ENCODE measurements at regions not wholly inside any gene's neighbourhood (a gene's known extent, or its start where the extent isn't known, plus 50 kb on each side); places are given as distances from the start of the nearest gene placed in this dataset.

DNA sequence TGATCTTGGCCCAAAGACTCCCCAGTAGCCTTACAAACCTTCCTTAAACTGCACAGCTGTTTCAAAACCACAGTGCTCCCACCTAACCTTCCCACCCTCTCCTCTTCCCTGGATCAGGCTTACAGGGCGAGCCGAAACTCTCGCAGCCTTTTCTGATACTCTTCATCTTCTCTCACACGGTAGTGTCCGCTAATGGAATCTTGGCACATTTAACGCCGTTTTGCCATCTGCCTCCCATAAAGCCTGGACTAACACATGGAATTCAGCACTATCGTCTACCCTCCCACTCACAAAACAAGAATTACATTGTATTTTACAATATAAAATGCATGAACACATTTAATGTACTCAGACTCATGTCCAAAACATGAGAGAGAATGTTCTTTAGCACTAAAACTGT is 135.9 kb downstream of the RAP2A start:
- Mint-ChIP-seq H3K4me1 (ENCODE audit: low read depth, unreplicated experiment) (peaks cover 8% of the 10 kb centered on the region), H3K36me3 (ENCODE audit: low read depth, unreplicated experiment) (no peaks in the 10 kb centered on the region), H3K4me3 (ENCODE audit: unreplicated experiment) (no peak overlapping the region), H3K9me3 (ENCODE audit: unreplicated experiment) (no peaks in the 10 kb centered on the region), H3K27me3 (ENCODE audit: low read depth, unreplicated experiment) (no peaks in the 10 kb centered on the region), H3K27ac (ENCODE audit: unreplicated experiment) (no peak overlapping the region)
- H3K36me3 ChIP-seq (ENCODE audit: insufficient read depth, low read length), result no peaks in the 10 kb centered on the region
- H4K20me1 ChIP-seq (ENCODE audit: insufficient read depth, low read length), result no peaks in the 10 kb centered on the region
- H3K4me1 ChIP-seq (ENCODE audit: insufficient read depth, low read length), result no peaks in the 10 kb centered on the region
- no peaks in the 10 kb centered on the region for H3K9me3 ChIP-seq (ENCODE audit: insufficient read depth, low read depth, low read length)
- H3K9ac ChIP-seq (ENCODE audit: low read length), result no peak overlapping the region
- no peak overlapping the region for H3K4me3 ChIP-seq (ENCODE audit: insufficient read depth, low read depth, low read length)
- no peak for TF ChIP-seq EZH2 (IDR thresholded peaks at IDR 0.05; ENCODE audit: insufficient read depth, low read length)
- TF ChIP-seq, protein P1, sequence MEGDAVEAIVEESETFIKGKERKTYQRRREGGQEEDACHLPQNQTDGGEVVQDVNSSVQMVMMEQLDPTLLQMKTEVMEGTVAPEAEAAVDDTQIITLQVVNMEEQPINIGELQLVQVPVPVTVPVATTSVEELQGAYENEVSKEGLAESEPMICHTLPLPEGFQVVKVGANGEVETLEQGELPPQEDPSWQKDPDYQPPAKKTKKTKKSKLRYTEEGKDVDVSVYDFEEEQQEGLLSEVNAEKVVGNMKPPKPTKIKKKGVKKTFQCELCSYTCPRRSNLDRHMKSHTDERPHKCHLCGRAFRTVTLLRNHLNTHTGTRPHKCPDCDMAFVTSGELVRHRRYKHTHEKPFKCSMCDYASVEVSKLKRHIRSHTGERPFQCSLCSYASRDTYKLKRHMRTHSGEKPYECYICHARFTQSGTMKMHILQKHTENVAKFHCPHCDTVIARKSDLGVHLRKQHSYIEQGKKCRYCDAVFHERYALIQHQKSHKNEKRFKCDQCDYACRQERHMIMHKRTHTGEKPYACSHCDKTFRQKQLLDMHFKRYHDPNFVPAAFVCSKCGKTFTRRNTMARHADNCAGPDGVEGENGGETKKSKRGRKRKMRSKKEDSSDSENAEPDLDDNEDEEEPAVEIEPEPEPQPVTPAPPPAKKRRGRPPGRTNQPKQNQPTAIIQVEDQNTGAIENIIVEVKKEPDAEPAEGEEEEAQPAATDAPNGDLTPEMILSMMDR (IDR thresholded peaks at IDR 0.05; ENCODE audit: insufficient read depth, low read depth, low read length), result no peak
- H3K79me2 ChIP-seq (ENCODE audit: insufficient read depth, low read length), result no peaks in the 10 kb centered on the region
- no peak overlapping the region for H3K27ac ChIP-seq (ENCODE audit: low read depth, low read length)
- H3K4me2 ChIP-seq (ENCODE audit: low read length), result no peak overlapping the region
- H3K27me3 ChIP-seq (ENCODE audit: insufficient read depth, low read length), result no peaks in the 10 kb centered on the region
- no peak overlapping the region for H2AFZ ChIP-seq (ENCODE audit: low read depth, low read length)
- DNase-seq (ENCODE audit: low read depth) (no peak), FAIRE-seq (no peak)

DNA sequence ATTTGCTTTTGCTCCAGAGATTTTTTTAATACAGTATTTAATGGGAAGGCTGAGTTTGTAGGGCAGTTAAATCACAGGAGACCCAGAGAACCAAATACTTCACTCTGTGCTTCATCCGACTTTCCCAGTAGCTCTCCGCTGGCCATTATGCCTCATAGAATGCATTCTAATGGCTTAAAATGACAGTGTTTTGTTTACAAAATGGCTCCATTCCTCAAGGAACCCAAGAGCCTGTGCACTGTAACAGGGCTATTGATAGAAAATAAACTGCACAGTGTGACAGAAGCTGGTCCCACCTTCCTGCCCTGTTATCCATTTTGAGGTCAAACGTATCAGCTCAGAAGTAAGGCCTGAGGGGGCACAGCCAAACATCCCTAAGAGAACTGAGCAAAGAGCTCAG is 136.5 kb downstream of the RAP2A start:
- no peaks in the 10 kb centered on the region for H3K4me1 ChIP-seq (ENCODE audit: insufficient read depth, low read length)
- Mint-ChIP-seq H3K36me3 (ENCODE audit: low read depth, unreplicated experiment) (no peaks in the 10 kb centered on the region), H3K4me3 (ENCODE audit: unreplicated experiment) (no peak overlapping the region), H3K27me3 (ENCODE audit: low read depth, unreplicated experiment) (no peaks in the 10 kb centered on the region), H3K9me3 (ENCODE audit: unreplicated experiment) (no peaks in the 10 kb centered on the region), H3K4me1 (ENCODE audit: low read depth, unreplicated experiment) (peaks cover 8% of the 10 kb centered on the region), H3K27ac (ENCODE audit: unreplicated experiment) (no peak overlapping the region)
- no peak overlapping the region for H3K27ac ChIP-seq (ENCODE audit: low read depth, low read length)
- TF ChIP-seq, protein P1 (IDR thresholded peaks at IDR 0.05; ENCODE audit: insufficient read depth, low read depth, low read length), result no peak
- no peak for TF ChIP-seq EZH2 (IDR thresholded peaks at IDR 0.05; ENCODE audit: insufficient read depth, low read length)
- no peaks in the 10 kb centered on the region for H3K79me2 ChIP-seq (ENCODE audit: insufficient read depth, low read length)
- no peak overlapping the region for H3K4me3 ChIP-seq (ENCODE audit: insufficient read depth, low read depth, low read length)
- H3K9ac ChIP-seq (ENCODE audit: low read length), result no peak overlapping the region
- H3K9me3 ChIP-seq (ENCODE audit: insufficient read depth, low read depth, low read length), result no peaks in the 10 kb centered on the region
- DNase-seq (ENCODE audit: low read depth) (no peak), FAIRE-seq (no peak)
- no peak overlapping the region for H2AFZ ChIP-seq (ENCODE audit: low read depth, low read length)
- H3K36me3 ChIP-seq (ENCODE audit: insufficient read depth, low read length), result no peaks in the 10 kb centered on the region
- H3K4me2 ChIP-seq (ENCODE audit: low read length), result no peak overlapping the region
- no peaks in the 10 kb centered on the region for H4K20me1 ChIP-seq (ENCODE audit: insufficient read depth, low read length)
- H3K27me3 ChIP-seq (ENCODE audit: insufficient read depth, low read length), result no peaks in the 10 kb centered on the region

DNA sequence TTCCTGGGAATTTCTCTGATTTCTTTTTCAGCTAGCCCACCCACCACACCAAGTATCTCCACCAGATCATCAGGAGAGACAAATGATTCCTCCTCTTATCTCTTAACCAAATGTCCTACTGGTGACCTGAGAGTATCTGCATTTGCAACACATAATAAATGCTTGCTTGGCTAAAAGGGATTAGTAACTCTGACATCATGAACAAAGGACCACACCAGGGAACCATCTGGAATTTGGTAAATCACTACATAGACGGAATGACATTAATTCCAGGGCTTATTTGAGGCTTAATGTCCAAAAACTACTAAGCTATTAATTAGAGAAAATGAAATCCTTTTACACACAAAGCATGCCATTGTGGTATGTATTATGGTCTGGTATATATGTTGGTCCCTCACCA is 139.0 kb downstream of the RAP2A start:
- no peak overlapping the region for H3K27ac Mint-ChIP-seq (ENCODE audit: unreplicated experiment)
- TF ChIP-seq EZH2 (IDR thresholded peaks at IDR 0.05; ENCODE audit: insufficient read depth, low read length), result no peak
- TF ChIP-seq, protein P1 (IDR thresholded peaks at IDR 0.05; ENCODE audit: insufficient read depth, low read depth, low read length), result no peak
- no peaks in the 10 kb centered on the region for H4K20me1 ChIP-seq (ENCODE audit: insufficient read depth, low read length)
- no peaks in the 10 kb centered on the region for H3K9me3 ChIP-seq (ENCODE audit: insufficient read depth, low read depth, low read length)
- DNase-seq (ENCODE audit: low read depth), result no peak
- no peaks in the 10 kb centered on the region for H3K36me3 ChIP-seq (ENCODE audit: insufficient read depth, low read length)
- no peak overlapping the region for H3K4me3 Mint-ChIP-seq (ENCODE audit: unreplicated experiment)
- no peaks in the 10 kb centered on the region for H3K27me3 ChIP-seq (ENCODE audit: insufficient read depth, low read length)
- no peak overlapping the region for H2AFZ ChIP-seq (ENCODE audit: low read depth, low read length)
- peaks cover 6% of the 10 kb centered on the region for H3K4me1 Mint-ChIP-seq (ENCODE audit: low read depth, unreplicated experiment)
- no peak overlapping the region for H3K9ac ChIP-seq (ENCODE audit: low read length)
- H3K4me3 ChIP-seq (ENCODE audit: insufficient read depth, low read depth, low read length), result no peak overlapping the region
- no peaks in the 10 kb centered on the region for H3K79me2 ChIP-seq (ENCODE audit: insufficient read depth, low read length)
- no peaks in the 10 kb centered on the region for H3K9me3 Mint-ChIP-seq (ENCODE audit: unreplicated experiment)
- H3K4me1 ChIP-seq (ENCODE audit: insufficient read depth, low read length), result no peaks in the 10 kb centered on the region
- H3K27me3 Mint-ChIP-seq (ENCODE audit: low read depth, unreplicated experiment), result no peaks in the 10 kb centered on the region
- no peaks in the 10 kb centered on the region for H3K36me3 Mint-ChIP-seq (ENCODE audit: low read depth, unreplicated experiment)
- no peak overlapping the region for H3K27ac ChIP-seq (ENCODE audit: low read depth, low read length)
- no peak for FAIRE-seq
- no peak overlapping the region for H3K4me2 ChIP-seq (ENCODE audit: low read length)
